ENCODE measurements at regions not wholly inside any gene's neighbourhood (a gene's known extent, or its start where the extent isn't known, plus 50 kb on each side); places are given as distances from the start of the nearest gene placed in this dataset.

- Histone ChIP-seq H3K9me3 (ENCODE audit: low read depth, low read length) (no peaks in the 10 kb centered on the region), H3K4me3 (no peak overlapping the region), H3K36me3 (ENCODE audit: insufficient read depth, low read length) (no peaks in the 10 kb centered on the region), H3K9ac (ENCODE audit: insufficient read length) (no peak overlapping the region), H3K27ac (no peak overlapping the region)
- no peak for TF ChIP-seq EZH2 (IDR thresholded peaks at IDR 0.05)
- no peak for TF ChIP-seq POLR2AphosphoS5 (IDR thresholded peaks at IDR 0.05; ENCODE audit: borderline replicate concordance, low read depth, low read length)
- TF ChIP-seq FOXP2 (optimal IDR thresholded peaks at IDR 0.05; ENCODE audit: control extremely low read depth, extremely low read length, insufficient read depth) = no peak
- no peak for DNase-seq (ENCODE audit: low read depth, low spot score)
Observed at GRCh38 chr6:3557336-3557735, 100.5 kb upstream of the SLC22A23 start.

DNA sequence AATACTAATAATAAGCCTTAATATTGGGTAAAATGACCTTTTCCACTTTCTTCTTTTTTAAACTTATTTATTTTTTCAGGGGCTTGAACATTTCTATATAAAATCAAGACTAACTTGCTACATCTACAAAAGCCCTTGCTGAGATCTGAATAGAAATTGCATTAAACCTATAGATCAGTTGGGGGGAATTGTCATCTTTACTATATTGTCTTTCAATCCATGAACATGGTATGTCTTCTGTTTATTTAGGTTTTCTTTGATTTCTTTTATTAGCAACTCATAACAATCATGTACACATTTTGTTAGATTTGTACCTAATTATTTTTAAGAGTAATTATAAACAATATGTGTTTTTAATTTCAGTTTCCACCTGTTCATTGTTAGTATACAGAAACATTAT, 96.4 kb upstream of the SLC22A23 start:
- Histone ChIP-seq H3K9ac (ENCODE audit: insufficient read length) (no peak overlapping the region), H3K4me3 (no peak overlapping the region), H3K27ac (no peak overlapping the region), H3K9me3 (ENCODE audit: low read depth, low read length) (no peaks in the 10 kb centered on the region), H3K36me3 (ENCODE audit: insufficient read depth, low read length) (no peaks in the 10 kb centered on the region)
- no peak for TF ChIP-seq FOXP2 (optimal IDR thresholded peaks at IDR 0.05; ENCODE audit: control extremely low read depth, extremely low read length, insufficient read depth)
- TF ChIP-seq EZH2 (IDR thresholded peaks at IDR 0.05) = no peak
- no peak for TF ChIP-seq POLR2AphosphoS5 (IDR thresholded peaks at IDR 0.05; ENCODE audit: borderline replicate concordance, low read depth, low read length)
- no peak for DNase-seq (ENCODE audit: low read depth, low spot score)

DNA sequence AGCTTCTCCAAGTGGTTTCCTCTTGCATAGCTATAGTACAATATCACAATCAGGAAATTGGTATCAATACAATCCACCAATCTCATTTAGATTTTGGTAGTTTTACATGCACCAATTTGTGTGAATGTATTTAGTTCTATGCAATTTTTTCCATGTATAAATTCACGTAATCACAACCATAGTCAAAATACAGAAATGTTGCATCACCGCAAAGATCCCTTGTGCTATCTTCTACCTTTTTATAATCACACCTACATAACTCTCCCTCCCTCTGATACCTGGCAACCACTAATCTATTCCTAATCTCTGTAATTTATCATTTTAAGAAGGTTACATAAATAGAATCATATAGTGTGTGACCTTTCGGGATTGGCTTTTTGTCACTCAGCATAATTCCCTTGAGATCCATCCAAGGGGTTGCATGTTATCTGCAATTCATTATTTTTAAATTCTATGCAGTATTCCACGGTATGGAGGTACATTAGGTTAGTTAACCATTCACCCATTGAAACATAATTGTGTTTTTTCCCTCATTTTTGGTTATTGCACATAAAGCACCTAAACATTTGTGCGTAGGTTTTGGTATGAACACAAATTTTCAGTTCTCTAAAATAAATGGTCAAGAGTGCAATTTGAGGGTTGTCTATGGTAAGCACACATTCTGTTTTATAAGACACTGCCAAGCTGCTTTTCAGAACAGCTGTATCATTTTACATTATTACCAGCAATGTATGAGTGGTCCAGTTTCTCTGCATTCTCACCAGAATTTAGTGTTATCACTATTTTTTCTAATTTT, 95.1 kb upstream of the SLC22A23 start:
- no peak overlapping the region for H3K9ac ChIP-seq (ENCODE audit: insufficient read length)
- H3K9me3 ChIP-seq (ENCODE audit: low read depth, low read length) = no peaks in the 10 kb centered on the region
- TF ChIP-seq FOXP2 (optimal IDR thresholded peaks at IDR 0.05; ENCODE audit: control extremely low read depth, extremely low read length, insufficient read depth) = no peak
- TF ChIP-seq POLR2AphosphoS5 (IDR thresholded peaks at IDR 0.05; ENCODE audit: borderline replicate concordance, low read depth, low read length) = no peak
- no peak for TF ChIP-seq EZH2 (IDR thresholded peaks at IDR 0.05)
- H3K27ac ChIP-seq = no peak overlapping the region
- no peaks in the 10 kb centered on the region for H3K36me3 ChIP-seq (ENCODE audit: insufficient read depth, low read length)
- no peak for DNase-seq (ENCODE audit: low read depth, low spot score)
- no peak overlapping the region for H3K4me3 ChIP-seq

DNA sequence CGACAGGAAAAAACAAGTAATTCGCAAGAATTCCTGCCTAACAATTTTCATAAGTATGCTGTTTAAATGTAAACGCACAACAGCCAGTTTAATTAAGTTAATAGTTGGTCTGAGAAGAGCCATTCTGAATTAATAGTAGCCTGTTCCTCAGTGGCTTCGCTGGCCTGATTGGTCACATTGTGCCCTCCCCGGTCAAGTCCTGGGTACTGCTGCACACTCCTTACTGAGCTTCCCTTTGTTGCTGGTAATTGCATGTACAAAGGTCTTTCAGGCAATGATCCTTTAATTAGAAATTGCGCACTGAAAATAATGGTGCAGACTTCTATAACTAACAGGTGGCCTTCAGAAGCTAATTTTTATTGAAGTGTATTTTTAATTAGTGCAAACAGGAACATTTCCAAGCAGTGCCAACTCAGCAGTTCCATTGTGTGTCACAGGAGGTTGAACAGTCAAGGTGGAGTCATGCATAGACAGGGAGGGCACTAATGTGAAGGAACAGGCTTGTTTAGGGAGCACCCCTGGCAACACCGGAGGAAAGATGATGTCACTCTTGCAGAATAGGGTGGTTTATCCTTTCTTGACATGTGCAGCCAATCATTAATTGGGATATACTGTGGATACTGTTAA, 92.6 kb upstream of the SLC22A23 start:
- H3K27ac ChIP-seq = no peak overlapping the region
- H3K9me3 ChIP-seq (ENCODE audit: low read depth, low read length) = no peaks in the 10 kb centered on the region
- H3K36me3 ChIP-seq (ENCODE audit: insufficient read depth, low read length) = no peaks in the 10 kb centered on the region
- H3K4me3 ChIP-seq = no peak overlapping the region
- DNase-seq (ENCODE audit: low read depth, low spot score) = no peak
- no peak for TF ChIP-seq POLR2AphosphoS5 (IDR thresholded peaks at IDR 0.05; ENCODE audit: borderline replicate concordance, low read depth, low read length)
- no peak for TF ChIP-seq EZH2 (IDR thresholded peaks at IDR 0.05)
- TF ChIP-seq FOXP2 (optimal IDR thresholded peaks at IDR 0.05; ENCODE audit: control extremely low read depth, extremely low read length, insufficient read depth) = no peak
- no peak overlapping the region for H3K9ac ChIP-seq (ENCODE audit: insufficient read length)

DNA sequence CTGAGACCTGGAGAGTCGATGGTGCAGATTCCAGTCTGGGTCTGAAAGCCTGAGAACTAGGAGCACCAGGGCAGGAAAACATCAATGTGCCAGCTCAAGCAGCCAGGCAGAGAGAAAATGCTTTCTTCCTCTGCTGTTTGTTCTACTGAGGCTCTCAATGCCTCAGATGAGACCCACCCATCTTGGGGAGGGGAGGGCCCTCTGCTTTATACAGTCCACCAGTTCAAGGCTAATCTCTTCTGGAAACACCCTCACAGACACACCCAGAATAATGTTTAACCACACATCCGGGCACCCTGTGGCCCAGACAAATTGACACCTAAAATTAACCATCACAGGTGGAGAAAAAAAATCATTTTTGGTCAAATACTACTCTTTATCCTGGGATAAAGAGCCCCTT, 89.3 kb upstream of the SLC22A23 start:
- Histone ChIP-seq H3K4me3 (no peak overlapping the region), H3K9ac (ENCODE audit: insufficient read length) (no peak overlapping the region), H3K27ac (no peak overlapping the region), H3K36me3 (ENCODE audit: insufficient read depth, low read length) (no peaks in the 10 kb centered on the region), H3K9me3 (ENCODE audit: low read depth, low read length) (no peaks in the 10 kb centered on the region)
- TF ChIP-seq FOXP2 (optimal IDR thresholded peaks at IDR 0.05; ENCODE audit: control extremely low read depth, extremely low read length, insufficient read depth) = no peak
- no peak for TF ChIP-seq EZH2 (IDR thresholded peaks at IDR 0.05)
- TF ChIP-seq POLR2AphosphoS5 (IDR thresholded peaks at IDR 0.05; ENCODE audit: borderline replicate concordance, low read depth, low read length) = no peak
- no peak for DNase-seq (ENCODE audit: low read depth, low spot score)

- Histone ChIP-seq H3K9me3 (ENCODE audit: low read depth, low read length) (no peaks in the 10 kb centered on the region), H3K27ac (no peak overlapping the region), H3K4me3 (no peak overlapping the region), H3K9ac (ENCODE audit: insufficient read length) (no peak overlapping the region), H3K36me3 (ENCODE audit: insufficient read depth, low read length) (no peaks in the 10 kb centered on the region)
- TF ChIP-seq EZH2 (IDR thresholded peaks at IDR 0.05) (no peak), FOXP2 (optimal IDR thresholded peaks at IDR 0.05; ENCODE audit: control extremely low read depth, extremely low read length, insufficient read depth) (no peak), POLR2AphosphoS5 (IDR thresholded peaks at IDR 0.05; ENCODE audit: borderline replicate concordance, low read depth, low read length) (no peak)
- DNase-seq (ENCODE audit: low read depth, low spot score) = no peak
Observed at GRCh38 chr6:3545156-3545555, 88.3 kb upstream of the SLC22A23 start.

GRCh38 chr6:3542032-3542640, 85.3 kb upstream of the SLC22A23 start:
- DNase-seq (ENCODE audit: low read depth, low spot score) = no peak
- no peak for TF ChIP-seq FOXP2 (optimal IDR thresholded peaks at IDR 0.05; ENCODE audit: control extremely low read depth, extremely low read length, insufficient read depth)
- no peak for TF ChIP-seq POLR2AphosphoS5 (IDR thresholded peaks at IDR 0.05; ENCODE audit: borderline replicate concordance, low read depth, low read length)
- TF ChIP-seq EZH2 (IDR thresholded peaks at IDR 0.05) = no peak
- no peak overlapping the region for H3K4me3 ChIP-seq
- H3K36me3 ChIP-seq (ENCODE audit: insufficient read depth, low read length) = no peaks in the 10 kb centered on the region
- no peak overlapping the region for H3K27ac ChIP-seq
- H3K9me3 ChIP-seq (ENCODE audit: low read depth, low read length) = no peaks in the 10 kb centered on the region
- no peak overlapping the region for H3K9ac ChIP-seq (ENCODE audit: insufficient read length)

GRCh38 chr6:3541006-3541585, 84.2 kb upstream of the SLC22A23 start:
- Histone ChIP-seq H3K9ac (ENCODE audit: insufficient read length) (no peak overlapping the region), H3K27ac (no peak overlapping the region), H3K36me3 (ENCODE audit: insufficient read depth, low read length) (no peaks in the 10 kb centered on the region), H3K4me3 (no peak overlapping the region), H3K9me3 (ENCODE audit: low read depth, low read length) (no peaks in the 10 kb centered on the region)
- no peak for DNase-seq (ENCODE audit: low read depth, low spot score)
- TF ChIP-seq FOXP2 (optimal IDR thresholded peaks at IDR 0.05; ENCODE audit: control extremely low read depth, extremely low read length, insufficient read depth) = no peak
- no peak for TF ChIP-seq POLR2AphosphoS5 (IDR thresholded peaks at IDR 0.05; ENCODE audit: borderline replicate concordance, low read depth, low read length)
- no peak for TF ChIP-seq EZH2 (IDR thresholded peaks at IDR 0.05)
